ENCODE measurements at regions not wholly inside any gene's neighbourhood (a gene's known extent, or its start where the extent isn't known, plus 50 kb on each side); places are given as distances from the start of the nearest gene placed in this dataset.
A peak's percentile ranks its signal among the peaks of the same experiment; 100 is the strongest.

DNA sequence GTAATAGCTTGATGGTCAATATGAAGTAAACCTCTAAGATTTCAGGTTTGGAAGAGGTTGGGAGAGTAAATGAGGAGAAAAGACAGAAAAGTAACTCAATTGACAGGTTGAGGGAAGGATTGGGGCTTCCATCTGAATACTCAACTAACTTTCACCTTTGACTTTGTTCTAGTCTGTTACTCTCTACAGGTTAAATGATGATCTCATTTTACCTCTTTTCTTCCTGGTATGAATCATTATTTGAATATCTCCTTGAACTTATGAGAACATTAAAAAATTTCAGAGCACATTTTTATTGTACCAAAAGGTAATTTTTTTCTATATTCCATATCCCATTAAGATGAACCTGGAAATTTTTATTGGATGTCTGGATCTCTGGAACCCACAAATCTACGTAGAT lies 87.9 kb upstream of the KCNH8 start:
- TF ChIP-seq, protein P1, sequence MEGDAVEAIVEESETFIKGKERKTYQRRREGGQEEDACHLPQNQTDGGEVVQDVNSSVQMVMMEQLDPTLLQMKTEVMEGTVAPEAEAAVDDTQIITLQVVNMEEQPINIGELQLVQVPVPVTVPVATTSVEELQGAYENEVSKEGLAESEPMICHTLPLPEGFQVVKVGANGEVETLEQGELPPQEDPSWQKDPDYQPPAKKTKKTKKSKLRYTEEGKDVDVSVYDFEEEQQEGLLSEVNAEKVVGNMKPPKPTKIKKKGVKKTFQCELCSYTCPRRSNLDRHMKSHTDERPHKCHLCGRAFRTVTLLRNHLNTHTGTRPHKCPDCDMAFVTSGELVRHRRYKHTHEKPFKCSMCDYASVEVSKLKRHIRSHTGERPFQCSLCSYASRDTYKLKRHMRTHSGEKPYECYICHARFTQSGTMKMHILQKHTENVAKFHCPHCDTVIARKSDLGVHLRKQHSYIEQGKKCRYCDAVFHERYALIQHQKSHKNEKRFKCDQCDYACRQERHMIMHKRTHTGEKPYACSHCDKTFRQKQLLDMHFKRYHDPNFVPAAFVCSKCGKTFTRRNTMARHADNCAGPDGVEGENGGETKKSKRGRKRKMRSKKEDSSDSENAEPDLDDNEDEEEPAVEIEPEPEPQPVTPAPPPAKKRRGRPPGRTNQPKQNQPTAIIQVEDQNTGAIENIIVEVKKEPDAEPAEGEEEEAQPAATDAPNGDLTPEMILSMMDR (IDR thresholded peaks at IDR 0.05 in 8 of 11, conservative IDR thresholded peaks at IDR 0.05 in 3 of 11), result no peak
- Histone ChIP-seq H3K4me1 (no peaks in the 10 kb centered on the region), H3K36me3 (no peaks in the 10 kb centered on the region), H3K27me3 (replicated peaks in 1 of 7) (no peaks in the 10 kb centered on the region), H3K4me3 (no peak overlapping the region), H3K27ac (no peak overlapping the region), H3K9me3 (no peaks in the 10 kb centered on the region)
- 72 to 94% (median 85%) methylated on average over 1 of the region's 1 CpG for WGBS, 5 donors
- intact Hi-C loops (cut with DNase I; ENCODE audit: low total_unique reads), result loop anchor here (10.0 kb wide), 1 partner anchor 804 kb away; no protein-coding TSS in a partner anchor
- DNase-seq, result no peak

DNA sequence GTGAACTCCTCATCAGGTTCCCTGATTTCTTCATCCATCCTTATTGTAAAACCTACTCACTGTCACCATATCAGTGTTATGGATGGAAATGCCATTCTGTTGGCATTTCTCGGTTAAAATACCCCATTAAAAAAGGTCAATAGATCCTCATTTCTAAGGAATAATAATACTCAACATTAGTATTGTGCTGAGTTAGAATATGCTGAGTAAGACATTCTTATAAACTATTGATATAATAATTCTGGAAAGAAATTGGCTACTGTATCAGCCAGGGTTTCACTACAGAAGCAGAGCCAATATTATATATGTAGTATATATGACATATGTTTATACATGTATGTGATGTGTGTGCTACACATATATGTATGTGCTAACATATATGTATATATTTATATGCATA lies 95.4 kb upstream of the KCNH8 start:
- no peaks in the 10 kb centered on the region for H3K36me3 ChIP-seq
- no peaks in the 10 kb centered on the region for H3K27me3 ChIP-seq (replicated peaks in 1 of 7)
- WGBS, 5 donors, result 79 to 96% (median 87%) methylated on average over 1 of the region's 1 CpG
- no peaks in the 10 kb centered on the region for H3K4me1 ChIP-seq
- DNase-seq, result no peak
- no peak overlapping the region for H3K27ac ChIP-seq
- TF ChIP-seq, protein P1 (IDR thresholded peaks at IDR 0.05 in 8 of 11, conservative IDR thresholded peaks at IDR 0.05 in 3 of 11), result no peak
- TF ChIP-seq POLR2AphosphoS5 (IDR thresholded peaks at IDR 0.05) (no peak), POLR2A (IDR thresholded peaks at IDR 0.05) (no peak)
- H3K4me3 ChIP-seq, result no peak overlapping the region
- intact Hi-C loops (cut with DNase I; ENCODE audit: low total_unique reads), result no loop called here
- H3K9me3 ChIP-seq, result no peaks in the 10 kb centered on the region

DNA sequence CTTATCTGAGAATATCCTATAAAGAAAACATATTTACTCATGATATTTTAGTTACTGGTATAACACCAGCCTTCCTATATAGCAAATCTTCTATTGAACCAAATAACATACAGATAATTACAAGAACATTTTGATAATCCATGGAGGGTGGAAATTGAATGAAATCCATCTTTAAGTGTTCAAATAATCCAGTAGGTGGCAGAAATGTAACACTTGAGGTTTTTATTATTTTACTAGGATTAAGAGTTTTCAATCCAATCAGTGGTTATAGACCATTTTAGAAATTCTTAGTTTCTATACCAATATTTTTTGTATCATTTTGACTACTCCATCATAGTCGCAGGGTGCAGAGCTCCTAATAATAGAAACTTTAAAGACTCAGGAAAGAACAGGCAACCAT lies 101.9 kb upstream of the KCNH8 start:
- H3K36me3 ChIP-seq, result no peaks in the 10 kb centered on the region
- H3K4me1 ChIP-seq, result no peaks in the 10 kb centered on the region
- no peaks in the 10 kb centered on the region for H3K9me3 ChIP-seq
- no peak overlapping the region for H3K27ac ChIP-seq
- WGBS, 5 donors, result 55 to 76% (median 65%) methylated on average over 1 of the region's 1 CpG
- no peak overlapping the region for H3K4me3 ChIP-seq
- TF ChIP-seq, protein P1 (IDR thresholded peaks at IDR 0.05 in 8 of 11, conservative IDR thresholded peaks at IDR 0.05 in 3 of 11), result peak in 2 of 11 experiments; percentile 14 to 30
- no peak for TF ChIP-seq POLR2A (IDR thresholded peaks at IDR 0.05)
- DNase-seq, result no peak
- intact Hi-C loops (cut with DNase I; ENCODE audit: low total_unique reads), result no loop called here
- H3K27me3 ChIP-seq (replicated peaks in 1 of 7), result no peaks in the 10 kb centered on the region

DNA sequence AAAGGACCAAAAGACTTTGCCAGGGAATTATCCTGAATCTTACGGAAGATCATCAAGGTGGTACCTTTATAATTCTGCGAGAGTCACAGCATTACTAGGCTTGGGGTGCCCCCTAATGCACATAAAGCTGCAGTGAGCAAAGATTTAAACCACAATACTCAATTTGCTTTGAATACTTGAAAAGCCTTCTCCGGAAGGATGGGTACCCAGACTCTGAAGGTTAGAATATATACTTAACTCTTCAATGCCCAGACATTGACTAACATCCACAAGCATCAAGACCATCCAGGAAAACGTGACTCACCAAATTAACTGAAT lies 117.8 kb upstream of the KCNH8 start:
- intact Hi-C loops (cut with DNase I; ENCODE audit: low total_unique reads), result no loop called here
- peaks cover 0 to 5% (median 0%) of the 10 kb centered on the region in 8 donors for H3K9me3 ChIP-seq
- TF ChIP-seq, protein P1 (IDR thresholded peaks at IDR 0.05 in 8 of 11, conservative IDR thresholded peaks at IDR 0.05 in 3 of 11), result no peak
- no peak for TF ChIP-seq POLR2A (IDR thresholded peaks at IDR 0.05)
- no peak for TF ChIP-seq POLR2AphosphoS5 (IDR thresholded peaks at IDR 0.05)
- H3K4me3 ChIP-seq, result no peak overlapping the region
- 55 to 73% (median 64%) methylated on average over 4 of the region's 4 CpGs for WGBS, 5 donors
- H3K4me1 ChIP-seq, result no peaks in the 10 kb centered on the region
- no peaks in the 10 kb centered on the region for H3K36me3 ChIP-seq
- DNase-seq, result no peak
- no peak overlapping the region for H3K27ac ChIP-seq
- H3K27me3 ChIP-seq (replicated peaks in 1 of 7), result no peaks in the 10 kb centered on the region

All from spleen (tissue), 11 donors.